HEK293 (cell line): ENCODE measurements at regions not wholly inside any gene's neighbourhood (a gene's known extent, or its start where the extent isn't known, plus 50 kb on each side); places are given as distances from the start of the nearest gene placed in this dataset.

Source experiments
- CTCF ChIA-PET: fragments of 350-600 bp; formaldehyde crosslinking; extraction: SDS; loops from one replicate; lab custom pipeline; 2021; ENCODE audit warnings: antibody characterized with exemption; lab: Yijun Ruan, JAX
- POLR2A ChIA-PET: fragments of 300-600 bp; formaldehyde crosslinking; extraction: SDS; loops from one replicate; lab custom pipeline; 2020; ENCODE audit warnings: antibody characterized with exemption, inconsistent platforms; lab: Yijun Ruan, JAX
- H3K27ac ChIP-seq: fragments of 200-500 bp; sonication (Bioruptor generic); 2 replicates; pipeline ENCODE4 v1.5.1; 2014; ENCODE audit warnings: low read depth, low read length, control low read depth, inconsistent platforms; ENCODE audit errors: extremely low read depth
- H3K36me3 ChIP-seq, 2 experiments: fragments of 200-500 bp in 1 of 2; sonication (Bioruptor generic) in 1 of 2; 1 replicate in 1 of 2; 2 replicates in 1 of 2; pipeline ENCODE4 v1.5.1; 2014 to 2017; ENCODE audit warnings: inconsistent platforms in 2 of 2, low read length in 2 of 2; ENCODE audit not compliant: control insufficient read depth in 2 of 2, insufficient read depth in 1 of 2
- H3K4me1 ChIP-seq: fragments of 200-500 bp; sonication (Bioruptor generic); 2 replicates; pipeline ENCODE4 v1.5.1; 2014; ENCODE audit warnings: mild to moderate bottlenecking, low read length, inconsistent platforms; ENCODE audit not compliant: control insufficient read depth, insufficient read depth
- H3K4me3 ChIP-seq: 2 replicates; pipeline ENCODE4 v1.5.1; 2011; ENCODE audit warnings: low read depth, mild to moderate bottlenecking, control low read depth, low read length, moderate library complexity
- H3K9me3 ChIP-seq: fragments of 200-500 bp; sonication (Bioruptor generic); 2 replicates; pipeline ENCODE4 v1.5.1; 2014; ENCODE audit warnings: low read depth, low read length, inconsistent platforms; ENCODE audit not compliant: control insufficient read depth, insufficient read depth
- BCL11B ChIP-seq: fragments of 450-650 bp; formaldehyde crosslinking; IDR thresholded peaks from 2 replicates; pipeline ENCODE4 v1.5.1; 2016; ENCODE audit warnings: low read depth, missing biosample characterization, missing genetic modification characterization
- GLIS1 ChIP-seq: fragments of 450-650 bp; formaldehyde crosslinking; IDR thresholded peaks from 2 replicates; pipeline ENCODE4 v1.5.1; 2016; ENCODE audit warnings: missing biosample characterization, missing genetic modification characterization
- GLIS2 ChIP-seq: fragments of 450-650 bp; formaldehyde crosslinking; IDR thresholded peaks from 2 replicates; pipeline ENCODE4 v1.5.1; 2016; ENCODE audit warnings: missing biosample characterization, missing genetic modification characterization
- MZF1 ChIP-seq: fragments of 450-650 bp; formaldehyde crosslinking; IDR thresholded peaks from 2 replicates; pipeline ENCODE4 v1.5.1; 2017; ENCODE audit warnings: missing biosample characterization, missing genetic modification characterization, borderline replicate concordance
- SETDB1 ChIP-seq: IDR thresholded peaks from one replicate; pipeline ENCODE4 v1.6.1; 2017; ENCODE audit warnings: mild to moderate bottlenecking, low read length, moderate library complexity, mixed read lengths; ENCODE audit not compliant: insufficient read length
- SP7 ChIP-seq: fragments of 450-650 bp; formaldehyde crosslinking; IDR thresholded peaks from 2 replicates; pipeline ENCODE4 v1.5.1; 2016; ENCODE audit warnings: missing biosample characterization, missing genetic modification characterization
- TRIM28 ChIP-seq: IDR thresholded peaks from 2 replicates; pipeline ENCODE4 v1.6.1; 2011; ENCODE audit warnings: low read length, control low read depth, borderline replicate concordance
- WT1 ChIP-seq: fragments of 450-650 bp; formaldehyde crosslinking; IDR thresholded peaks from 2 replicates; pipeline ENCODE4 v1.5.1; 2016; ENCODE audit warnings: missing biosample characterization, missing genetic modification characterization
- YY2 ChIP-seq: fragments of 450-650 bp; formaldehyde crosslinking; IDR thresholded peaks from 2 replicates; pipeline ENCODE4 v1.5.1; 2016; ENCODE audit warnings: missing biosample characterization, missing genetic modification characterization
- ZBTB48 ChIP-seq: fragments of 450-650 bp; formaldehyde crosslinking; IDR thresholded peaks from 2 replicates; pipeline ENCODE4 v1.5.1; 2016; ENCODE audit warnings: missing biosample characterization, missing genetic modification characterization
- ZBTB8A ChIP-seq: fragments of 450-650 bp; formaldehyde crosslinking; IDR thresholded peaks from 2 replicates; pipeline ENCODE4 v1.5.1; 2016; ENCODE audit warnings: missing biosample characterization, missing genetic modification characterization
- ZNF335 ChIP-seq: fragments of 450-650 bp; formaldehyde crosslinking; conservative IDR thresholded peaks from 2 replicates; pipeline ENCODE4 v1.5.1; 2016; ENCODE audit warnings: missing biosample characterization, missing genetic modification characterization
- ZNF391 ChIP-seq: fragments of 450-650 bp; formaldehyde crosslinking; IDR thresholded peaks from 2 replicates; pipeline ENCODE4 v1.5.1; 2016; ENCODE audit warnings: low read depth, missing biosample characterization, missing genetic modification characterization, borderline replicate concordance
- ZNF423 ChIP-seq: fragments of 450-650 bp; formaldehyde crosslinking; IDR thresholded peaks from 2 replicates; pipeline ENCODE4 v1.5.1; 2016; ENCODE audit warnings: missing biosample characterization, missing genetic modification characterization
- ZNF501 ChIP-seq: fragments of 450-650 bp; formaldehyde crosslinking; IDR thresholded peaks from 2 replicates; pipeline ENCODE4 v1.5.1; 2016; ENCODE audit warnings: missing biosample characterization, missing genetic modification characterization
- ZNF510 ChIP-seq: fragments of 450-650 bp; formaldehyde crosslinking; IDR thresholded peaks from 2 replicates; pipeline ENCODE4 v1.5.1; 2018; ENCODE audit warnings: mild to moderate bottlenecking, missing genetic modification characterization, missing biosample characterization; ENCODE audit not compliant: insufficient replicate concordance
- ZNF514 ChIP-seq: fragments of 450-650 bp; formaldehyde crosslinking; IDR thresholded peaks from 2 replicates; pipeline ENCODE4 v1.5.1; 2016; ENCODE audit warnings: missing biosample characterization, missing genetic modification characterization
- ZNF561 ChIP-seq: fragments of 450-650 bp; IDR thresholded peaks from 2 replicates; pipeline ENCODE4 v1.5.1; 2018; ENCODE audit warnings: missing biosample characterization, missing genetic modification characterization, borderline replicate concordance
- ZNF707 ChIP-seq: fragments of 450-650 bp; formaldehyde crosslinking; IDR thresholded peaks from 2 replicates; pipeline ENCODE4 v1.5.1; 2016; ENCODE audit warnings: missing biosample characterization, missing genetic modification characterization
- ZNF768 ChIP-seq: fragments of 450-650 bp; formaldehyde crosslinking; IDR thresholded peaks from 2 replicates; pipeline ENCODE4 v1.5.1; 2018; ENCODE audit warnings: missing biosample characterization, mild to moderate bottlenecking, missing genetic modification characterization
- ZNF776 ChIP-seq: fragments of 450-650 bp; formaldehyde crosslinking; IDR thresholded peaks from 2 replicates; pipeline ENCODE4 v1.5.0; 2017; ENCODE audit warnings: missing biosample characterization, missing genetic modification characterization, borderline replicate concordance
- ZNF777 ChIP-seq: fragments of 450-650 bp; formaldehyde crosslinking; IDR thresholded peaks from 2 replicates; pipeline ENCODE4 v1.5.1; 2017; ENCODE audit warnings: missing biosample characterization, missing genetic modification characterization, borderline replicate concordance
- ZSCAN30 ChIP-seq: fragments of 450-650 bp; IDR thresholded peaks from 2 replicates; pipeline ENCODE4 v1.5.1; 2018; ENCODE audit warnings: missing biosample characterization, mild to moderate bottlenecking, missing genetic modification characterization, moderate library complexity
- TF ChIP-seq, protein P1 (sequence below): fragments of 450-650 bp; formaldehyde crosslinking; IDR thresholded peaks from 2 replicates; pipeline ENCODE4 v1.5.1; 2016; ENCODE audit warnings: missing biosample characterization, missing genetic modification characterization
- TF ChIP-seq, protein P2 (sequence below): fragments of 450-650 bp; formaldehyde crosslinking; IDR thresholded peaks from 2 replicates; pipeline ENCODE4 v1.5.1; 2017; ENCODE audit warnings: missing biosample characterization, missing genetic modification characterization
- TF ChIP-seq, protein P3 (sequence below): fragments of 450-650 bp; formaldehyde crosslinking; IDR thresholded peaks from 2 replicates; pipeline ENCODE4 v1.5.1; 2016; ENCODE audit warnings: missing biosample characterization, missing genetic modification characterization
- TF ChIP-seq, protein P4 (sequence below): fragments of 450-650 bp; formaldehyde crosslinking; IDR thresholded peaks from 2 replicates; pipeline ENCODE4 v1.5.1; 2016; ENCODE audit warnings: missing biosample characterization, missing genetic modification characterization

GRCh38 chr11:80240245-80240644, 799.4 kb upstream of the TENM4 start:
- Histone ChIP-seq H3K4me3 (no peak overlapping the region), H3K4me1 (no peaks in the 10 kb centered on the region), H3K27ac (no peak overlapping the region), H3K36me3 (no peaks in the 10 kb centered on the region), H3K9me3 (no peaks in the 10 kb centered on the region)
- TF ChIP-seq ZSCAN30 (tag by site-specific recombination) (no peak), ZNF335 (no peak), WT1 (tag by site-specific recombination) (no peak), ZNF423 (tag by site-specific recombination) (no peak), ZNF776 (tag by site-specific recombination) (no peak), GLIS2 (tag by site-specific recombination) (no peak), BCL11B (tag by site-specific recombination) (no peak), ZNF514 (no peak), SP7 (tag by site-specific recombination) (no peak), ZNF501 (tag by site-specific recombination) (no peak)
- TF ChIP-seq, protein P1, sequence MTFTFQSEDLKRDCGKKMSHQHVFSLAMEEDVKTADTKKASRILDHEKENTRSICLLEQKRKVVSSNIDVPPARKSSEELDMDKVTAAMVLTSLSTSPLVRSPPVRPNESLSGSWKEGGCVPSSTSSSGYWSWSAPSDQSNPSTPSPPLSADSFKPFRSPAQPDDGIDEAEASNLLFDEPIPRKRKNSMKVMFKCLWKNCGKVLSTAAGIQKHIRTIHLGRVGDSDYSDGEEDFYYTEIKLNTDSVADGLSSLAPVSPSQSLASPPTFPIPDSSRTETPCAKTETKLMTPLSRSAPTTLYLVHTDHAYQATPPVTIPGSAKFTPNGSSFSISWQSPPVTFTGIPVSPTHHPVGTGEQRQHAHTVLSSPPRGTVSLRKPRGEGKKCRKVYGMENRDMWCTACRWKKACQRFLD (tag by site-specific recombination): no peak
- TF ChIP-seq, protein P2, sequence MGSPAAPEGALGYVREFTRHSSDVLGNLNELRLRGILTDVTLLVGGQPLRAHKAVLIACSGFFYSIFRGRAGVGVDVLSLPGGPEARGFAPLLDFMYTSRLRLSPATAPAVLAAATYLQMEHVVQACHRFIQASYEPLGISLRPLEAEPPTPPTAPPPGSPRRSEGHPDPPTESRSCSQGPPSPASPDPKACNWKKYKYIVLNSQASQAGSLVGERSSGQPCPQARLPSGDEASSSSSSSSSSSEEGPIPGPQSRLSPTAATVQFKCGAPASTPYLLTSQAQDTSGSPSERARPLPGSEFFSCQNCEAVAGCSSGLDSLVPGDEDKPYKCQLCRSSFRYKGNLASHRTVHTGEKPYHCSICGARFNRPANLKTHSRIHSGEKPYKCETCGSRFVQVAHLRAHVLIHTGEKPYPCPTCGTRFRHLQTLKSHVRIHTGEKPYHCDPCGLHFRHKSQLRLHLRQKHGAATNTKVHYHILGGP (tag by site-specific recombination): no peak
- POLR2A ChIA-PET: no interaction called here
- CTCF ChIA-PET: no interaction called here

GRCh38 chr11:80239217-80239616, 798.4 kb upstream of the TENM4 start:
- no peak for TF ChIP-seq MZF1 (tag by site-specific recombination)
- no peak for TF ChIP-seq ZNF707 (tag by site-specific recombination)
- no peak for TF ChIP-seq GLIS1
- no peak for TF ChIP-seq ZNF768 (tag by site-specific recombination)
- TF ChIP-seq, protein P3, sequence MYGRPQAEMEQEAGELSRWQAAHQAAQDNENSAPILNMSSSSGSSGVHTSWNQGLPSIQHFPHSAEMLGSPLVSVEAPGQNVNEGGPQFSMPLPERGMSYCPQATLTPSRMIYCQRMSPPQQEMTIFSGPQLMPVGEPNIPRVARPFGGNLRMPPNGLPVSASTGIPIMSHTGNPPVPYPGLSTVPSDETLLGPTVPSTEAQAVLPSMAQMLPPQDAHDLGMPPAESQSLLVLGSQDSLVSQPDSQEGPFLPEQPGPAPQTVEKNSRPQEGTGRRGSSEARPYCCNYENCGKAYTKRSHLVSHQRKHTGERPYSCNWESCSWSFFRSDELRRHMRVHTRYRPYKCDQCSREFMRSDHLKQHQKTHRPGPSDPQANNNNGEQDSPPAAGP (tag by site-specific recombination): no peak
- no peak for TF ChIP-seq ZBTB48 (tag by site-specific recombination)
- TF ChIP-seq YY2 (tag by site-specific recombination): no peak
- no peak for TF ChIP-seq ZNF391
- Histone ChIP-seq H3K9me3 (no peaks in the 10 kb centered on the region), H3K4me3 (no peak overlapping the region), H3K36me3 (no peaks in the 10 kb centered on the region), H3K4me1 (no peaks in the 10 kb centered on the region), H3K27ac (no peak overlapping the region)
- ChIA-PET CTCF (no interaction called here), POLR2A (no interaction called here)

- peak; percentile 66; the same call in 1 of the 2 replicates for TF ChIP-seq TRIM28
- TF ChIP-seq ZNF510 (tag by site-specific recombination): no peak
- TF ChIP-seq SETDB1: peak; percentile 98
- no peak for TF ChIP-seq ZBTB8A (tag by site-specific recombination)
- TF ChIP-seq ZNF561 (tag by site-specific recombination): no peak
- TF ChIP-seq ZNF777: no peak
- TF ChIP-seq, protein P4, sequence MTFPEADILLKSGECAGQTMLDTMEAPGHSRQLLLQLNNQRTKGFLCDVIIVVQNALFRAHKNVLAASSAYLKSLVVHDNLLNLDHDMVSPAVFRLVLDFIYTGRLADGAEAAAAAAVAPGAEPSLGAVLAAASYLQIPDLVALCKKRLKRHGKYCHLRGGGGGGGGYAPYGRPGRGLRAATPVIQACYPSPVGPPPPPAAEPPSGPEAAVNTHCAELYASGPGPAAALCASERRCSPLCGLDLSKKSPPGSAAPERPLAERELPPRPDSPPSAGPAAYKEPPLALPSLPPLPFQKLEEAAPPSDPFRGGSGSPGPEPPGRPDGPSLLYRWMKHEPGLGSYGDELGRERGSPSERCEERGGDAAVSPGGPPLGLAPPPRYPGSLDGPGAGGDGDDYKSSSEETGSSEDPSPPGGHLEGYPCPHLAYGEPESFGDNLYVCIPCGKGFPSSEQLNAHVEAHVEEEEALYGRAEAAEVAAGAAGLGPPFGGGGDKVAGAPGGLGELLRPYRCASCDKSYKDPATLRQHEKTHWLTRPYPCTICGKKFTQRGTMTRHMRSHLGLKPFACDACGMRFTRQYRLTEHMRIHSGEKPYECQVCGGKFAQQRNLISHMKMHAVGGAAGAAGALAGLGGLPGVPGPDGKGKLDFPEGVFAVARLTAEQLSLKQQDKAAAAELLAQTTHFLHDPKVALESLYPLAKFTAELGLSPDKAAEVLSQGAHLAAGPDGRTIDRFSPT (tag by site-specific recombination): no peak
- TF ChIP-seq, all 188 proteins: peak for 2
- Histone ChIP-seq H3K9me3 (no peaks in the 10 kb centered on the region), H3K4me1 (no peaks in the 10 kb centered on the region), H3K36me3 (no peaks in the 10 kb centered on the region), H3K27ac (no peak overlapping the region), H3K4me3 (no peak overlapping the region)
- POLR2A ChIA-PET: no interaction called here
- CTCF ChIA-PET: no interaction called here
These were observed 787.1 kb upstream of the TENM4 start for GRCh38 chr11:80227915-80228314.
